Amniotic epithelial cell (primary cell): ENCODE measurements at regions not wholly inside any gene's neighbourhood (a gene's known extent, or its start where the extent isn't known, plus 50 kb on each side); places are given as distances from the start of the nearest gene placed in this dataset.

Experiments
- DNase-seq: peaks from one replicate; pipeline ENCODE4 v3.0.0-alpha.2; 2010; ENCODE audit warnings: low read depth

GRCh38 chr3:1824359-1824758, 274.3 kb upstream of the CNTN4 start:
- no peak for DNase-seq

GRCh38 chr3:1828519-1828918, 270.1 kb upstream of the CNTN4 start:
- no peak for DNase-seq

- no peak for DNase-seq
Observed at GRCh38 chr3:1830851-1831250, 267.8 kb upstream of the CNTN4 start.

- no peak for DNase-seq
Observed at GRCh38 chr3:1832395-1832794, 266.3 kb upstream of the CNTN4 start.

DNA sequence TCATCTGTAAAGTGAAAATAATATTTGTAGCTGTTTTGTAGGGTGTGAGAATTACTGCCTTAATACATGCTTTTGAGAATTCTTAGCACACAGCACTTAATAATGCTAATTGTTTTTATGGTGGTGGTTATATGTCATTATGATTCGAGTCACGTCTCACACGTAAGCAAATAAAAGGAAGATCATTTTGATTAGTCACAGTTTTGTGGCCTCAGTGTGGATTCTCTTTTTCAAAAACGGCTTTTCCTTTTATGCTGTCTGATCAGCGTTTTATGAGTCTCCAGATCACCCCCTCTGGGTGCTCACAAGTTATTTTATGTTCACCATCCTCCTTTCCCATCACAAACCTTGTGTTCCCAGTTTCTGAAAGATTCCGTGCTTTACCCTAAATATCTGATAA, 255.6 kb upstream of the CNTN4 start:
- DNase-seq: no peak

GRCh38 chr3:1847571-1847970, 251.1 kb upstream of the CNTN4 start:
- no peak for DNase-seq

DNA sequence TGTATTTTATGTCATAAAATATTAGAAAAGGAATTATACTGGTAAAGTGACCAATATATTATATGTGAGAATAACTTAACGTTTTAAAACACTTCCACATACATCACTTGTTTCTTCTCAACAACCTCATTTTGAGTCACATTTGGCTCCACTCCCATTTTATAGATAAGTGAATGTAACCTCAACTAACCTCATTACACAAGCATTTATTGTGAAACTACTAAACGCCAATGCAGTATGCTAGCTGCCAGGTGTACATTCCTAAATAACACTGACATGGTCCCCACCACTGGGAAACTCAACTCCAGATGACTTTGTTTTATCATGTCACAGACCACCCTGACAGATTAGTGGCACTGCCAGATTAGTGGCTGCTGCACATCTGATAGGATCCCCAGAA, 249.7 kb upstream of the CNTN4 start:
- DNase-seq: peak; percentile 1

DNA sequence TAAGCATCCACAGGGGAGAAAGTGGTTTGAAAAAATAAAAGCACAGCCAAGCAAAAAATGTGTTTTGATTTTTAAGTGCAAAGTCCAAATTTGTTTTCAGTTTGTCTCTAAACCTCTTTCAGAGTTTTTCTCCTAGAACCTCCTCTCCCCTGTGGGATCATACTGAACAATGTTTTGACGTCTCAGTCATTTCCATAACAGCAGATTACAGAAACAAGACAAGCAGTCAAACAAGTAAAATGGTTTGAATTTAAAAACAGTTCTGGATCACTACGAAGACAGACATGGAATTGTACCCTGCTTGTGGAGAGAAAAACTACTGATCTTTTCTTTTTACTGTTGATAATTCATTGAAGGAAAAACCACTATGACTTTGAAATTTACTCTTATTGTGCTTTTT, 245.7 kb upstream of the CNTN4 start:
- DNase-seq: no peak

GRCh38 chr3:1855841-1856240, 242.8 kb upstream of the CNTN4 start:
- DNase-seq: no peak

- DNase-seq: no peak
Observed at GRCh38 chr3:1870738-1871137, 227.9 kb upstream of the CNTN4 start.

- no peak for DNase-seq
Observed at GRCh38 chr3:1883534-1883933, 215.1 kb upstream of the CNTN4 start.

DNA sequence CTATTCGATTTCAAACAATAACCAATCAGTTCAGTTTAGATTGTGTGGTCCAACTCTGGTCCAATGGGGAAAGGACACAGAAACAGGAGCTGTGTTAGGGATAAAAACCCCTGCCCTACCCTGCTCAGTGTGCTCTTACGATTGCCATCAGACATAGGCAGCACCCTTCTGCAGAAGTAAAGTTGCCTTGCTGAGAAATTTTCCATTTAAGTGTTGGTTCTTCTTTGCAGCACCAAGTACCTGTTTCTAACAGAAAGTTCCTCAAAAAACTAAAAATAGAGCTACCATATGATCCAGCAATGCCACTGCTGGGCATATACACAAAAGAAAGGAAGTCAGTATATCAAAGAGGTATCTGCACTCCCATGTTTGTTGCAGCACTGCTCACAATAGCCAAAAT, 206.2 kb upstream of the CNTN4 start:
- no peak for DNase-seq

DNA sequence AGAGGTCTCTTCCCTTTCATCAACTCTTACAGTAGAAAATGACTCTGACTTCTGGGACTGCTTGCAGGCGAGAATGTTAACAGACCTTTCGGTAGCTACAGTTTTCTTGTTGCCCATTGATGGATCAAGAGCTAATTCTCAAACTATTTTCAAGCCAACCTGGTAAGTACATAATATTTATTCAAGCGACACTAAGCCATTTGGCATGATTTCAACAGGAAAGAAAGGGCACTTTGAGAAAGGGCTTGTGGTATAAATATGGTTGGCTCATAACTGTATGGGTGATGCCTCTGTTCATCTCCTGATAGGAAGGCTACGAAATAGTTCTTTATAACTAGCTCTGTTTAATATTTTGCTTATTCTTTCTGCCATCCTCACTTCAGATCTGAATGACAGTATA, 196.2 kb upstream of the CNTN4 start:
- DNase-seq: no peak

GRCh38 chr3:1903111-1903510, 195.6 kb upstream of the CNTN4 start:
- DNase-seq: no peak

DNA sequence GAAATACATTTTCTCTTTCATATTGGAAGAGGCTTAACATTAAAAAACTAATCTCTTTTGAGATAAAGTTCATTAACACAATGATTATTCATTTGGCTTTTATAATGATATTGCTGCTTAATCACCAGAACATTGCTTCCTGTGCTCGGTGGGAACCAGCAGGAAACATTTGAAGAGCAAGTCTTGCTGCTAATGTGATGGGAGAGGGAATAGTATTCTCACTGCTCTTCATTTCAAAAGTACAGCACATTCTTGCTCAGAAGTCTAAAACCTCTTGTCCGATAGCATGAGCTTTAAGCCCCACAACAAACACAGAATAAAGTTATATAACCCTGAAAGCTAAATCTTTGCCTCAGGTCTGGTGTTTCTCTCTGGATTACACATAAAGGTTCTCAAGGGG, 190.8 kb upstream of the CNTN4 start:
- DNase-seq: no peak

- DNase-seq: no peak
Observed at GRCh38 chr3:1908651-1909445, 189.8 kb upstream of the CNTN4 start.

DNA sequence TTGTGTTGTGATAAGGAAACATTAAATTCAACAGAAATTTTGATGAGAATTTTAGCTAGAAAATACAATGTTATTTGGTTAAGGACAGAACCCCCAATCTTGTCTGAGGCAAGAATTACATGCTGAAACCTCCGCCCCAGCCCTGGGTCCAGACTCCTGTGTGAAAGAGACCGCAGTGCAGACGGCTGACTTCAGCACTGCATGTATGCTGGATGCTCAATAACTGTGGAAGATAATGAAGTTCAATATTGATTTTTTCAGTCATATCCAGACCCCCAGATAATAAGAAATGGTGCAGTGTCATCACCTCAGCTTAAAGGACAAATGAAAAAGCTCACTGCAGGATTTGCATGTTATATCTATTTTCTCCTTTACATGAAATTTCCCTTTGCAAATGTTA, 188.3 kb upstream of the CNTN4 start:
- DNase-seq: no peak

GRCh38 chr3:1929788-1930414, 168.8 kb upstream of the CNTN4 start:
- DNase-seq: no peak

DNA sequence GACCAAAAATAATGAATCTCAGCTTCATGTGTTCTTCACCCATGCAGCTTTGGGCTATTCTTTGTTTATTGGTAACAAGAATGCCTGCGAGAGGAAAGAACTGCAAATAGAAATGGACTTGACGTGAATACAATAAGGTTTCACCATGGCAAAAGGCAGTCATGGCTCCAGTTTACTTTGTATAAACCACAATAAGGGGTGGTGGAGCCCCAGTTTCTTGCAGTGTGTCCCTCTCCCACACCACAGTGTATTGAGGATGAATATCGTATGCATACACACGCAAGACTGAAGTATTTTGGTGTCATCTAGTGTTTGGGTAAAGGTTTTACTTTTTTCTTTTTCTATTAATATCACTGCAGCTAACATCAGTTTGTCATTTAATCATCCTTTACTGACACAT, 159.7 kb upstream of the CNTN4 start:
- no peak for DNase-seq

GRCh38 chr3:1942781-1943180, 155.9 kb upstream of the CNTN4 start:
- DNase-seq: no peak

DNA sequence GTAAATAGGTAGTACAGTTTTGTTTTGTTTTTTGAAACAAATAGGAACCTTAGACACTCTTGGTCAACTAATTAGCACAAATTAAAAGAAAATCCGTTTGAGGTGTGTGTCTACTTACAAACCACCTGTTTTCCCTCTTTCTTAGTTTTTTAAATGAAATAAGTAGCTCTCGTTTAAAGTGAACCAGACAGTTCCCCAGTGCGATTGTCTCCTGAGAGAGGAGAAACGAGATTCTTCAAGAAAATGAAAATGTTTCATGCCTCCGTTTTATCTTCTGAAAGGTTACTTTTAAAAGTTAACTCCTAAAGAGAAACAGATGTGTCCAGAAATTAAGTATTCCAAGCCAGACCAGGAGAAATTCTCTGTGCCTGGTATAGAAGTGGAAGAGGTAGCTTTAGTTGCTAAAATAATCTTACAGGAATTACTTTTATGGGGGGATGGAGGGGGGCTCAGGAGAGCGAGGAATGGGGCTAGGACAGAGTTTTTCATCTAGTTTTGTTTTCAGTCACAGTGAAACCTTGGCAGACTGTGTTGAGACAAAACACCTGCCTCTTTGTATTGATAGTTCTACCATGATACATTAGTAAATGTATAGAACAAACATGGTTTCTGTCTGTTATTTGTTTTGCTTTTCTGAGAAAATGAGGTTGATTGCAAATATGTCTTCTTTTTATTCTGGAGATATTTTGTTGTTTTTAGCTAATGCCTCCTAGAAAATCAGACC, 155.1 kb upstream of the CNTN4 start:
- DNase-seq: no peak

DNA sequence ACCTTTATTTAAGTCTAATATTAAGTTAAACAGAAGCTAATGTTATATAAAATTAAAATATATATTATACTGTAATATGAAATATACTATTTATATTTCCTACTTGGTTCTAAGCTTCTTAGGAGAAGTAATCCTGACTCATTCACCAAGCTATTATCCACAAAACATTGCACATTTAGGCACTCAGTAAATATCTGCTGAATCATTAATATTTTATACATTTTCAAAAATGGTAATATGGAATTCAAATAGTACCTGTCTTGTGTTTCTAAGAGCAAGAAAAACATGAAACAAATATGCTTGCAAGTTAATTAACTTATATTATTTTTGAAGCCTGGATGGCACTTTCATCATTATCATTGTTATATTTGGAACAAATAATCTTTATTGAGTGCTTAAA, 153.0 kb upstream of the CNTN4 start:
- no peak for DNase-seq

GRCh38 chr3:1953536-1953935, 145.1 kb upstream of the CNTN4 start:
- no peak for DNase-seq
